NCI-H774 (cell line): ENCODE measurements at regions not wholly inside any gene's neighbourhood (a gene's known extent, or its start where the extent isn't known, plus 50 kb on each side); places are given as distances from the start of the nearest gene placed in this dataset.

Experiments used
- DNase-seq: peaks from one replicate; lab custom pipeline; 2025; lab: John Stamatoyannopoulos, UW

DNA sequence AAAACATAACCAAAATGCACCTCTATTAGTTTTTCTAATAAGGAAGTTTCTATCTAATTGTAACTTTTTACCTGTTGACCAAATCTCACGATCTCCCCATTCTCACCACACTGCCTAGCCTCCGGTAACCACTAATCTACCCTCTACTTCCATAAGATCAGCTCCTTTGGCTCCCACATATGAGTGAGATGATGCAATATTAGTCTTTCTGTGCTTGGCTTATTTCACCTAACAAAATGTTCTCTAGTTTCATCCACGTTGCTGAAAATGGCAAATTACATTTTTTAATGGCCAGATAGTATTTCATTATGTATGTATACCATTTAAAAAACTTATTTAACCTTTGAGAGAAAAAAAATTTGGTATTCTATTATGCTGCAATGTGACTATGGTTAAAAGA is 379.0 kb upstream of the NXPH2 start:
- DNase-seq = no peak

DNA sequence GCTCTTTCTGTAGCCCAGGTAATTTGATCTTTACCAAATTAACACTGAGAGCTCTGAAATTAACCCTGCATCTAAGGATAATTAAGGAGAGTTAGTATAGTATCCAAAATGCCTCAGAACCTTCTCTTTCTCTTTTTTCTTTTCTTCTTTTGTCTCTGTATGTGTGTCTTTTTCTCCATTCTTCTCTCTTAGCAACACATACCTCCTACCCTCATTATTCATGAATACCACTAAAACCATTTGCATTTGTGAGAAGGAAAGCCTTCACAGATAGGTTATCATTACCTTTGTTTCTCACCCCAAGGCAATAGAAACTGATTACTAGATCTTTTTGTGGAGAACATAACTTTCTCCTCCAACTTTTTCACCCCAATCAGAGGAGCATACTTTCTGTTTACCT is 376.5 kb upstream of the NXPH2 start:
- no peak for DNase-seq

GRCh38 chr2:139155991-139156390 is 375.8 kb upstream of the NXPH2 start:
- no peak for DNase-seq

- no peak for DNase-seq
Observed at GRCh38 chr2:139142252-139142880, 362.2 kb upstream of the NXPH2 start.

- no peak for DNase-seq
Observed at GRCh38 chr2:139124271-139124670, 344.1 kb upstream of the NXPH2 start.

DNA sequence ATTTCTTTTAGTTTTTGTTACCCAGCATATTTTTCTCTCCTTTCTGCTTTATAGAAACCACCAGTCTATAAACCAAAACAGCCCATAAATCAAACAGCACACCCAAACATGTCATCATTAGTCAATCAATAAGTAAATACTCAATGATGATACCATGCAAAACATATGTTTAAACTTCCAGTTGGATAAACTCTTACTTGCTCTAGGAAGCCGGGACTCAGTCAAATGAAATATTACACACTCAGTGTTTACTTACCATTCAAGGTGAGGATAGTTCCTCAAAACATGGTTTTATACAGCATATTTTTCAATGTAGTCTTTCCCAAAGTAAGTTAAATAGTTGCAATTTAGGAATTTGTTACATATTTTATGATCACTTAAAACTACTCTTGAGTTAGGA is 343.6 kb upstream of the NXPH2 start:
- DNase-seq = no peak

DNA sequence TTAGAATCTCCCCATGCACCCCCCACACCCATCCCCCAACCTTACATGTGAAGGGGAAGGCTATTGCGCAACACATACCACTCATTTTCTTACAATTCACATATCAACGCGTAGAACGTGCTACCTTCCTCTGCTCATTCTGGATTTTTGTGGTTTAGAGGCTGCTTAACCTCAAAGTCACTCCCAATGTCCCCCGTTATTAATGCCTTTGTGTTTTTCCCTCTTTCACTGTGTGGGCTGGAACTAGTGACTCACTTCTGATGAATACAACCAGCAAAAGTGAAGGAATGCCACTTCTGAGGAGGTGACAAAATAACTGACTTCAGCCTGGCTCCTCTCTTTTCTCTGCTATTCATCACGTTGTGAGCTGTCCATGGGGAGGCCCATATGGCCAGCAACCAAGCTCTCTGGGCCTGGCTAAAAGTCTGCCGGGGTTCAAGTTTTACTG is 342.5 kb upstream of the NXPH2 start:
- no peak for DNase-seq

DNA sequence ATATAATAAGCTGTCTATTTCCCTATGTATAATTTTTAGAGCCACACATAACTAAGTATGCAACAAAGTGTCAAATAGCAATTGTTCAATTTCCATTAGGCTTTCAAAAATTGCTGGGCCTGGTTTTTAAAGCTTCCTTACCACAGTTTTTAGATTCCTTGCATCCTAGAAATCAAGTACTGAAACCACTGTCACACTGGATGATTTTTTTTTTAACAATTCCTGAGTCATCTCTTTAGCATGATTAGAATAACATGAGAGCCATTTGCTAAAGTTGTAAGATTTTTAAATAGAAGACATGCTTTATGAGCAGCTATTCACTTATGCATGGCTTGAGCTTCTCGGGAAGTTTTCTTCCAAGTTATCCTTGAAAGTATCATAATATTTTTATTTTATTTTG is 319.5 kb upstream of the NXPH2 start:
- no peak for DNase-seq

DNA sequence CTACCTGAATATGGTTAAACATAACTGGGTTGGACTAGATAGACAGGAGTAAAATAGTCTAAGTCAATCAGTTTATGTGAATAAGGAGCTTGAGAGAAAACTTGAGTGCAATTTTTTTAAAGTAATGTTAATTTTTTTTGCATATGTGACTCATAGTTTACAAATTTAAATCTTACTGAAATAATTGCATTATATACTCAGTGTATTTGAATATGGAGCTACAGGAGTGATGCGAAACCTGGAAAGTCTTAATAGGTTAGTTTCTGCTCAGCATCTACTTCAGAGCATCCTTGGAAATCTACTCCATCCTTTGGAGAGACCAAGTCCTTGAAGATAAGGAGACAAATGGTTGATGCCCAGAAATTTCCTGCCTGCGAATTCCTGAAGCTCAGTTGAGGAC is 318.8 kb upstream of the NXPH2 start:
- no peak for DNase-seq

- DNase-seq = no peak
Observed at GRCh38 chr2:139083121-139083520, 302.9 kb upstream of the NXPH2 start.

- DNase-seq = no peak
Observed at GRCh38 chr2:139080244-139080643, 300.1 kb upstream of the NXPH2 start.

DNA sequence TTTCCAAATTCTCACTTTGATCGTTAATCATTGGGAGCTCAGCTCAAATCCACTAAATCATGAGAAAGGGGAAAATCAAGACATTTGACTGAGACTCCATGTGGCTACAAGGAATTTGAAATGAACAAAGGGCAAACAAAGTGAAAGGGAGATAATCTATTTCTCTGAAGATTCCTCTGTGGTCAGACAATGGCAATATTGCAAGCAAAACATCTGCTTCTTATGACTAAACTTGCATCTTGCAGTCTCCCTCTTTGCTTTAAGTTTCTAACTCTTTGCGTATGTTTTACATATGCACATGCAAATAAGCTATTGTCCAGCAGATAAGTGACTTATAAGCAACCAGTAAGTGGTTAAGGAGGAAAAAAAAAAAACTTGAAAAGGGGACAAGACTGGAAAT is 299.1 kb upstream of the NXPH2 start:
- no peak for DNase-seq

- no peak for DNase-seq
Observed at GRCh38 chr2:139078376-139078775, 298.2 kb upstream of the NXPH2 start.

DNA sequence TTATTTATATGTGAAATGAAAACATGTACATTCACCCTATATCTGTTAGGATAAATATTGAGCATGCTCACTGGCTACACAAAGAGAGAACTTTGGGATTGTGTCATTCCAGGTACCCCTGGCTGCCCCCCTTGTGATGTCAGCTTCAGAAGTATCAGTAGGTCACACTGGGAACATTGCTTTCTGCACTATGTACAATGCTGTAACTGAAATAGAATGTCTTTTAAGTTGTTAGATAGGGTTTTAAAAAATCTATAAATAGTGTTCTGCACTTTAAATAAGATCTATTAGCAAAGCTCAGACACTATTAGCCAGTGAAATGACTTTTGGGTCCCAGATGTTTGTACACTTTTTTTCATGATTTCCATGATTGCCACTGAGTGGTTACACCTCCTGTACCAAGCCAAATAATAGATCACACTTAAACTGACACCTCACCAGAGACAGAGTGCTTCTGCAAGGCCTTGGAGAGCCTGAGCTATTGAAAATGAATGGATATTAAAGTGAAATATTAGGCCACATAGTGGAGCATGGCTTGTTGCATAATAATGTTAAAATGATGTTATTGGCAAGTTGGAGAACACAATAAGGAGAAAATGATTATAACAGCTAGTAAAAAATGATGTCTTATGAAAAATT is 297.0 kb upstream of the NXPH2 start:
- peak; percentile 6 for DNase-seq

DNA sequence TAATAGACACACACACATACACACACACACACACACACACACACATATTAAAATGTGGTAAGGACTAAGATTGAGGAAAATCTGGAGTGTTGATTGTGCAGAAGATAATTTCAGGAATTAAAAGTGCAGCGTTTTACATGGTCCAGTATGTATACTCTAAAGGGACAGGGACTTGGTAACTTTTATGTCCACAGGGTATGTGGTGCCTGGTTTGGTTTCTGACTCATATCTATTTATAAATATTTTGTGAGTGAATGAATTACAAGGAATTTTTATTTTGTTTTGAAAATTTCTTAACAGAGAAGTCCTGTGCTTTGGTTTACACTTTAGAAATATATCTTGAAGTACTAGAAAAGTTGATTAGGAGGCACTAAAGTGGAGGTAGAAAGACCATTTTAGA is 287.7 kb upstream of the NXPH2 start:
- no peak for DNase-seq

DNA sequence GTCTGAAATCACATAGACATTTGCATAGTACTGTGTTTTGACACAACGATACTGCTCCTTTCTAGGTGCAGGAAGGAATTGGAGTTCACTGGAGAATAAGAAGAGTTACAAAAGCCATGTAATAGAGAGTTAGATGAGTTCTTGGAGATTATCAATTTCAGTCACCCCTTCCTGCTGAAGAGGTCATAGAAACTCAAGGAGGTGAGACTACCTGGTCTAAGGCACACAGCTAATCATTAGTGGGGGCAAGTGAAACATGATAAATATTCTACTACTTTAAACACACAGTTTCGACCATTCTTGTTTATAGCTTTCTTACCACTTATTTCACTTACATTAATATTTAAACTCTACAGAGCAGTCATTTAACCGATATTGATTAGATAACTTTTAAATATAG is 286.9 kb upstream of the NXPH2 start:
- no peak for DNase-seq

DNA sequence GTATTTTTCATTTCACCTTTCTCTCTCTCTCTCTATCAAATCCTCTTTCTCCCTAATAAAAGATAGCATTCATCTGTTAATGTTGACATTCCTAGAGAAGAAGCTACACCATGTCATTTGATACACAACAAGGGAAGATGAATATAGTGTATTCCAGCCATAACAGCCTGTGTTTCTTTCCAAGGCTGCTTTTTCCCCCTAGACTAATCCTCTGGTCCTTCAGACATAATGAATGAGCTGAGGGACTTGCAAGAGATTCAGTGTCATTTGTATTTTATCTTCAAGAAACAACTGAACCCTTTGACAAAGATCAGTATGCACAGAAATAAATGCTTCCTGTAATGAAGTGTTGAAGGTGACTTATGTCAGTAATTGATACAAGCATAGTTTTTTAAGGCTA is 284.0 kb upstream of the NXPH2 start:
- DNase-seq = no peak

DNA sequence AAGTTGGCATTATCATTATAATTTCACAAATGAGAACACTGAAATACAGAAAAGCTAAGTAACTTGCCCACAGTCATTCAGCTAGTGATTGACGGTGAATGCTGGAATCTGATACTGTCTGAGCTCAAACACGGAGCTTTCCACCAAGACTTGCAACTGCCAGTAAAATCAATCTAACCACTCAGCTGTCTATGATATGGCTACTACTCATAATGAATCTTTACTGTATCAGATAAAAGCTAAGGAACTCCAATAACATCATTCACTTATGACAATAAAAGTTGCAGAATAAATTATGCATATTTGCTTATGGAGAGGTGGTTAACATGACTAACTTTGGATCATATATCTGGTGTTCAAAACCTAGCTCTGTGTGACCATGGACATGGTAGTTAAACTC is 279.4 kb upstream of the NXPH2 start:
- DNase-seq = no peak

GRCh38 chr2:139055202-139055601 is 275.0 kb upstream of the NXPH2 start:
- DNase-seq = no peak

- DNase-seq = no peak
Observed at GRCh38 chr2:139048017-139048416, 267.8 kb upstream of the NXPH2 start.

DNA sequence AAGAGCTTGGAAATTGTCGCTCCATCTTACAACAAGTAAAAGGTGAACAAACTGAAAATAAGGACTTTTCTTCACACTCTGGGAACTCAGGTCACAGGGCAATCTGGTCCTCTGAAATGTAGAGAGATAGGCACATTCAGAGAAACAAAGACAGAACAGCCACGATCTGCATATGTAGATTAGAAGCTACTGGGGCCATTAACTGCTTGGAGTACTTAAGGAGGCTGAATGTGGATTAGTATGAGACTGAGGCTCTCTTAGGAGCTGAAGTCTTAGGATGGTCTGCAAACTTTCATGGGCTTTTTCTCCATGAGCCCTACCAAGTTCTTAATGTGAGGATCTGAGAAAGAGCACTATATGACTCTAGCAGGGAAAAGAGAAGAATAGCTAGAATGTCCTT is 265.3 kb upstream of the NXPH2 start:
- DNase-seq = no peak

DNA sequence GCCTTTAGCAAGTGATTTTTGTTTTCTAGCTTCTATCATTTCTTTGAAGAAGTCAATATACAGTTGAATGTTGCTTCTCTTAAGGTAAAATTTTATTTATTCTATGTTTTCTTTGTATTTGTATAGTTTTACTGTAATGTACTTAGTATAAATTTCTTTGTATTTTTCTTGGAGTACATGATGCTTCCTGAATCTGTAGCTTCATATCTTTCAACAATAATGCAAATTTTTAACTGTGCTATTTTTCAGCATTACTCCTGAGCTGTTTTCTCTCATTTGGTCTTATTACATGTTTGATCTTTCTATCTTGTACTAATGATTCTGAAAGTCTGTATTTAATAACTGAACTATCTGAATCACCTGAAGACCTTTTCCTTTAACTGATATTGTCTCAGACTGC is 253.9 kb upstream of the NXPH2 start:
- no peak for DNase-seq

DNA sequence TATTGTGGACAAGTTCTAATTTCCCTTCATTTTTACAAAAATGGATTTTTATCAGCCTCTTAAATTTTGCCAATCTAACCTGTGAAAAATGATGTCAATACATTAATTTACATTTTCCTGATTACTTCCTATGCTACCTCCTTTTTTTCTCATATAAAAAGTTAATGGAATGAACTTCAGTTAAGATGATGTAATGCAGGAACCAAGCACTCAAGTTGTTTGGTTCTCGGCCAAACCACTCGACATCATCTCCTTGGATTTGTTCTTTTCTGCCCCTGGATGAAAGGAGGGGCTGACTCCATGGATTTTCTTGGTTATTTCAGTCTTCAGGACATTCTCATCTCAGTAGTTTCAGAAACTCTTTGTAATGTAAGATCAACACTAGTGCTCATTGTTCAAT is 253.1 kb upstream of the NXPH2 start:
- no peak for DNase-seq

- no peak for DNase-seq
Observed at GRCh38 chr2:139031722-139032121, 251.5 kb upstream of the NXPH2 start.
